ENCODE measurements at regions not wholly inside any gene's neighbourhood (a gene's known extent, or its start where the extent isn't known, plus 50 kb on each side); places are given as distances from the start of the nearest gene placed in this dataset.
A peak's percentile ranks its signal among the peaks of the same experiment; 100 is the strongest.

- no peak for DNase-seq
These were observed 842.7 kb downstream of the STPG2 start for GRCh38 chr4:97300561-97300960.

GRCh38 chr4:97305351-97305750 lies 837.9 kb downstream of the STPG2 start:
- DNase-seq: no peak

GRCh38 chr4:97309121-97309520 lies 834.2 kb downstream of the STPG2 start:
- no peak for DNase-seq

- no peak for DNase-seq
These were observed 826.1 kb downstream of the STPG2 start for GRCh38 chr4:97317201-97317600.

- no peak for DNase-seq
These were observed 825.6 kb downstream of the STPG2 start for GRCh38 chr4:97317671-97318070.

- peak in 1 of 5 experiments; percentile 20 for DNase-seq
These were observed 817.5 kb downstream of the STPG2 start for GRCh38 chr4:97325751-97326150.

- DNase-seq: no peak
These were observed 812.4 kb downstream of the STPG2 start for GRCh38 chr4:97330917-97331316.

GRCh38 chr4:97334348-97334747 lies 808.9 kb downstream of the STPG2 start:
- DNase-seq: no peak

GRCh38 chr4:97349468-97350186 lies 793.6 kb downstream of the STPG2 start:
- no peak for DNase-seq

- DNase-seq: no peak
These were observed 789.4 kb downstream of the STPG2 start for GRCh38 chr4:97353876-97354275.

- DNase-seq: no peak
These were observed 783.5 kb downstream of the STPG2 start for GRCh38 chr4:97359826-97360225.

- DNase-seq: no peak
These were observed 782.5 kb downstream of the STPG2 start for GRCh38 chr4:97360733-97361132.

- no peak for DNase-seq
These were observed 775.4 kb downstream of the STPG2 start for GRCh38 chr4:97367878-97368277.

- no peak for DNase-seq
These were observed 772.7 kb downstream of the STPG2 start for GRCh38 chr4:97370568-97370967.

GRCh38 chr4:97374526-97374925 lies 768.8 kb downstream of the STPG2 start:
- no peak for DNase-seq

GRCh38 chr4:97386969-97387368 lies 756.3 kb downstream of the STPG2 start:
- no peak for DNase-seq

- DNase-seq: no peak
These were observed 748.6 kb downstream of the STPG2 start for GRCh38 chr4:97394653-97395052.

GRCh38 chr4:97396097-97396496 lies 747.2 kb downstream of the STPG2 start:
- no peak for DNase-seq

GRCh38 chr4:97396605-97397004 lies 746.7 kb downstream of the STPG2 start:
- DNase-seq: no peak

- no peak for DNase-seq
These were observed 738.3 kb downstream of the STPG2 start for GRCh38 chr4:97404876-97405523.

- DNase-seq: no peak
These were observed 731.9 kb downstream of the STPG2 start for GRCh38 chr4:97411356-97411755.

- DNase-seq: no peak
These were observed 730.9 kb downstream of the STPG2 start for GRCh38 chr4:97412331-97412730.

GRCh38 chr4:97414161-97414560 lies 729.1 kb downstream of the STPG2 start:
- DNase-seq: no peak

- no peak for DNase-seq
These were observed 710.7 kb downstream of the STPG2 start for GRCh38 chr4:97432551-97432950.
